ENCODE measurements at regions not wholly inside any gene's neighbourhood (a gene's known extent, or its start where the extent isn't known, plus 50 kb on each side); places are given as distances from the start of the nearest gene placed in this dataset.

DNA sequence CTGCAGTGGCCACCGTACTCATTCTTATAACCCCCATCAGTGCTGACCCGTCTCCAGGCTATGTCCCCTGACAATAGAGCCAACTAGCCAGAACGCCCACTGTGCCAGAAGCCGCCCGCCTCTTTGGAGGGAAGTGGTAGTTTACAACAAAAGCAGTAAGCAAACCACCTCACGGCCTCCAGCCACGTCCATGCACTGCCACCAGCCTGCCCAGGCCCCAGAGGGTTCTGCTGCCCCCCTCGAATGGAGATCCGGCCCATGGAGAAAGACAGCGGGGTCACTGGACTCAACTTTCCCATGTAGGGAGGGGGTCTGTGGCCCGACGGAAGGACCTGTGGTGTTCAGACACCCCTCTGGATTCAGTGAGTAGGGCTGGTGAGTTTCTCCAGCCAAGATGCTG lies 340.3 kb downstream of the CTTN start:
- no peaks in the 10 kb centered on the region for H3K36me3 Mint-ChIP-seq (ENCODE audit: low read depth)
- ATAC-seq (no peak), DNase-seq (no peak)
- H3K27me3 Mint-ChIP-seq = peaks cover 26% of the 10 kb centered on the region
- no peak overlapping the region for H3K4me3 Mint-ChIP-seq
- H3K27ac Mint-ChIP-seq = no peak overlapping the region
- peaks cover 3% of the 10 kb centered on the region for H3K4me1 Mint-ChIP-seq
- H3K9me3 ChIP-seq (ENCODE audit: control insufficient read depth, low read length, poor library complexity, severe bottlenecking) = no peaks in the 10 kb centered on the region

DNA sequence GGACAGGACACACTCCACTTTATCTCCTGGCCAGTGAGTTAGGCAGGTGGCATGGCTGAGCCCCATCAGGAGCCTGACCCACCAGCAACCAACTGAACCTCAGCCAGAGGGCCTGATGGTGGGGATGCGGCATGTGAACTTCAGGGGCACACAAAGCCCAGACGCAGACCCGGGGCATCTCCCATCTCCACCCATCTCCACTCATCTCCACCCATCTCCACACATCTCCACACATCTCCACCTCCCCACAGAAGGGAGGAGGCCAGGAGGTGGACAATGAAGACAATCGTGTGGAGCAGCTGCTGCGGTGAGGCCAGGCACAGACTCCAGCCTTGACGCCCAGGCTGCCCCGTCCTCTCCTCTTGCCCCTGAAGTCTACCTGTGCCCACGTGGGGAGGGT lies 340.8 kb downstream of the CTTN start:
- H3K4me1 Mint-ChIP-seq = peaks cover 3% of the 10 kb centered on the region
- H3K36me3 Mint-ChIP-seq (ENCODE audit: low read depth) = no peaks in the 10 kb centered on the region
- H3K9me3 ChIP-seq (ENCODE audit: control insufficient read depth, low read length, poor library complexity, severe bottlenecking) = no peaks in the 10 kb centered on the region
- DNase-seq = no peak
- ATAC-seq = no peak
- peaks cover 31% of the 10 kb centered on the region for H3K27me3 Mint-ChIP-seq
- H3K27ac Mint-ChIP-seq = no peak overlapping the region
- no peak overlapping the region for H3K4me3 Mint-ChIP-seq

DNA sequence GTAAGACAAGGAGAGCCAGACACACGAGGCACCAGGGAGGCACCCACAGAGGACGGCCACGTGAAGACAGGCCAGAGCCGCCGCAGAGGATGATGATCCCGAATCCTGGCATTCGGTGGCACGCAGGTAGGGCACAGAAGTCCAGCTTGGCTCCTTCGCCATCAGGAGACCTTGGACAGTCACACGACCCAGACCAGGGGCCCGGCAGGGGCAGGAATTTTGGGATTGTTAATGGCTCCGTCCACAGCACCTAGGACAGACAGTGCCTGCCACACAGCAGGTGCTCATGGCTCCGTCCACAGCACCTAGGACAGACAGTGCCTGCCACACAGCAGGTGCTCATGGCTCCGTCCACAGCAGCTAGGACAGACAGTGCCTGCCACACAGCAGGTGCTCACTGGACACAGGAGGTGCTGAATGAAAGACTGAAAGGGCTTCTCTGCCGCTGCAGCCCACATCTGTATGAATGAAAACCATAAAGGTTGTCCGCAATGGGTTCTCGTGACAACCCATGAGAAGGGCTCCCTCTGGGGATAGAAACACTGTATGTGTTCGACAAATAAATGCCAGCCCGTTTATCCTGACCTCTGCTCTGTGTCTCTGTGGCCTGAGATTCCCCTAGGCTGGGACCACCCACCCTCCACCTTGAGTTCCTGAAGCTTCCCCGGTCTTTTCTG lies 341.6 kb downstream of the CTTN start:
- no peak overlapping the region for H3K4me3 Mint-ChIP-seq

DNA sequence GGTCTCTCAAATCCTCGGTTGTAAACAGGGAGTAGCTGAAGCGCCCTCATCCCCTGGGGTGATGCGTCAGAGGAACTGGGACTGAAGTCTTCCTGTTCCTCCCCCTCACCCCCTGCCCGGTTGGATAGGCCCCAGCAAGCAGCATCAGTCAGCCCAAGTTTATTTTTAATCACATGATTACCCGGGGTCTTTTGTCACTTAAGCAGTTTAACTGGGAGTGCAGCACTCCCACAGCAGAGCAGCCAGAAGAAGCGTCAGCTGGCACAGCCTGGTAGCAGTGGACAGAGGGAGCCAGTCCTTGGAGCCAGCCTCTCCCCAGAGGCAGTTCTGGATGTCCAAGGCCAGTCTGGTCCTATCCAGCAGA lies 342.1 kb downstream of the CTTN start:
- H3K9me3 ChIP-seq (ENCODE audit: control insufficient read depth, low read length, poor library complexity, severe bottlenecking) = no peaks in the 10 kb centered on the region
- H3K36me3 Mint-ChIP-seq (ENCODE audit: low read depth) = no peaks in the 10 kb centered on the region
- H3K4me3 Mint-ChIP-seq = no peak overlapping the region
- DNase-seq = no peak
- H3K4me1 Mint-ChIP-seq = peaks cover 3% of the 10 kb centered on the region
- no peak for ATAC-seq
- no peak overlapping the region for H3K27ac Mint-ChIP-seq
- peaks cover 38% of the 10 kb centered on the region for H3K27me3 Mint-ChIP-seq

More for the DNA sequence above, 341.6 kb downstream of the CTTN start:
- Mint-ChIP-seq H3K4me1 (peaks cover 3% of the 10 kb centered on the region), H3K27me3 (peaks cover 38% of the 10 kb centered on the region), H3K36me3 (ENCODE audit: low read depth) (no peaks in the 10 kb centered on the region), H3K27ac (no peak overlapping the region)
- no peaks in the 10 kb centered on the region for H3K9me3 ChIP-seq (ENCODE audit: control insufficient read depth, low read length, poor library complexity, severe bottlenecking)
- DNase-seq (no peak), ATAC-seq (no peak)

DNA sequence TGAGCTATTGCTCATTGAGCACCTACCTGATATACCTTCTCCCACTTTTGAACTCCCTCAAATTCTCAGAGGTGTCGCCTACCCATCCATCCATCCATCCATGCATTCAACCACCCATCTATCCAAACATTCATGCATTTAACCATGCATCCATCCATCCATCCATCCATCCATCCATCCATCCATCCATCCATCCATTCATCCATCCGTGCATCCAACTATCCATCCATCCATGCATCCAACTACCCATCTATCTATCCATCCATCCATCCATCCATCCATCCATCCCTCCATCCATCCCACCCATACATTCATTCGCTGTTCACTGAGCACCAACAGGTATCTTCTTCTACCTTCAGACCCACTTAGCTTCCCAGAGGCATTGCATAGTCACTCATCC lies 342.8 kb downstream of the CTTN start:
- Mint-ChIP-seq H3K36me3 (ENCODE audit: low read depth) (no peaks in the 10 kb centered on the region), H3K4me1 (no peaks in the 10 kb centered on the region), H3K4me3 (no peak overlapping the region), H3K27ac (no peak overlapping the region), H3K27me3 (peaks cover 38% of the 10 kb centered on the region)
- no peaks in the 10 kb centered on the region for H3K9me3 ChIP-seq (ENCODE audit: control insufficient read depth, low read length, poor library complexity, severe bottlenecking)
- DNase-seq = no peak
- no peak for ATAC-seq

DNA sequence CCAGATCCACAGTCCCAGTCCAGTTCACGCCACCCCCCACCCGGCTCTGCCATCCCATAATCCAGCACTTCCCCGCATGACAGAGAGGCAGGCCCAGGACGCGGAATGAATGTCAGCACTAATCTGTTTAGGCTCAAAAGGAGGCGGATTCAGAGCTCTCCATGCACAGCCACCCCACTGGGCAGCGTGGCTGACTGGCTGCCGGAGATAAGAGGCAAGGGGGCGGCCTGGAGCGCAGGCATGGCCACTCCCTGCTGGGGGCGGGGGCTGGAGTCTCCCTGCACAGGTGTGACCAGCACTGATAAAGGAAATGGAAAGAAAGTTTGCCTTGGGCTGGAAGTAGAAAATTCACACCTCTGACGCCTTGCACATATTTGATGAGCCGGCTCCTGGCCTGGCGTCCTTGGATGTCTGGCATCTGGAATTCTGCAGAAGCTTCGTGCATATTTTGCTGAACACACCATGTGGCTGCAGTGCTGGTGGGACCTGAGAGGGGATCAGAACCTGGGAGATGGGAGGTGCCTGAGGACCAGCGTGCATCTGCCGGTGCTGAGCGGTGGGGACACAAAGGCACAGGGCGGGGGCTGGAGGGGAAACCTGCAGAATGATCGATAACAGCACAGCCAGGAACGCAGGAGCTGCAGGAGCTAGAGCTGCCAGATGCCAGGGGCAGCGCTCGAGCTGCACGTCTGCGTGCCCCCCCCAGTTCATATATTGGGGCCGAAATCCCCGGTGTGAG lies 344.4 kb downstream of the CTTN start:
- H3K9me3 ChIP-seq (ENCODE audit: control insufficient read depth, low read length, poor library complexity, severe bottlenecking) = no peaks in the 10 kb centered on the region
- no peak overlapping the region for H3K4me3 Mint-ChIP-seq
- H3K27me3 Mint-ChIP-seq = peaks cover 35% of the 10 kb centered on the region
- H3K27ac Mint-ChIP-seq = no peak overlapping the region
- H3K4me1 Mint-ChIP-seq = no peaks in the 10 kb centered on the region
- no peaks in the 10 kb centered on the region for H3K36me3 Mint-ChIP-seq (ENCODE audit: low read depth)
- no peak for DNase-seq
- ATAC-seq = no peak

DNA sequence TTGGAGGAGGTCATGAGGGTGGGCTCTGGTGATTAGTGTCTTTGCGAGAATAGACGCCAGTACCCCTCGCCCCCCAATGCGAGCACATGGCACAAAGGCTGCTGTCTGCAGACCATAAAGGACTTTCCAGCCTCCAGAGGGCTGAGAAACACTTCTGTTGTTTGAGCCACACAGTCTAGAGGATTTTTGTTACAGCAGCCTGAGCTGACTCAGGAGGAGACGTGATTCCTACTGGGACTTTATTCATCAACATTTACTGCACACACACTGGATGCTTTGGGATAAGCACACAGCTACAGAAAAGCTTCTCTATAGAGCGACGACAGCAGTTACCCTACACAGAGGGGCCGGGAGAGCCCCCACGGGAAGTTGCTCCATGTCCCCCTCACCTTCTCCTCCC lies 345.0 kb downstream of the CTTN start:
- no peak overlapping the region for H3K27ac Mint-ChIP-seq
- DNase-seq (no peak), ATAC-seq (no peak)
- H3K4me3 Mint-ChIP-seq = no peak overlapping the region
- H3K9me3 ChIP-seq (ENCODE audit: control insufficient read depth, low read length, poor library complexity, severe bottlenecking) = no peaks in the 10 kb centered on the region
- H3K36me3 Mint-ChIP-seq (ENCODE audit: low read depth) = no peaks in the 10 kb centered on the region
- no peaks in the 10 kb centered on the region for H3K4me1 Mint-ChIP-seq
- H3K27me3 Mint-ChIP-seq = peaks cover 36% of the 10 kb centered on the region

DNA sequence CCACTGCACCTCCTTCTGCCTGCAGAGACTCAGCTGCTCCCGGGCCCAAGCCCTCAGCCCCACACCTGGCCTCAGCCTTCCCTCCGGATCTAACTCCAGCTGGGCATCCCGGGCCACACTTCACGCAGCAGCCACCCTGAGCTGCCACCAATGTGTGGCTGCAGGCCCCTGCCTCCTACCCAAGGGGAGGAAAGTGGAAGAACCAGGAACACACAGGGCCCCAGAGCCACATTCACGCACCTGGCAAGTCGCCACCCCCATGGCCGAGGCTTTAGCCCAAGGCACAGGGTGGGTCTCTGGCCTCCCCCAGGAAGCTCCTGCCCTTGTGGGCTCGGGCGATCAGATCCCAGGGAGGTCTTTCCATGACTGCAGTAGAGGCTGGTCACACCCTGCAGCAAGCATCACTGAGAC lies 345.6 kb downstream of the CTTN start:
- no peaks in the 10 kb centered on the region for H3K9me3 ChIP-seq (ENCODE audit: control insufficient read depth, low read length, poor library complexity, severe bottlenecking)
- Mint-ChIP-seq H3K36me3 (ENCODE audit: low read depth) (no peaks in the 10 kb centered on the region), H3K4me3 (no peak overlapping the region), H3K27ac (no peak overlapping the region), H3K27me3 (peaks cover 36% of the 10 kb centered on the region), H3K4me1 (no peaks in the 10 kb centered on the region)
- no peak for ATAC-seq
- DNase-seq = no peak

DNA sequence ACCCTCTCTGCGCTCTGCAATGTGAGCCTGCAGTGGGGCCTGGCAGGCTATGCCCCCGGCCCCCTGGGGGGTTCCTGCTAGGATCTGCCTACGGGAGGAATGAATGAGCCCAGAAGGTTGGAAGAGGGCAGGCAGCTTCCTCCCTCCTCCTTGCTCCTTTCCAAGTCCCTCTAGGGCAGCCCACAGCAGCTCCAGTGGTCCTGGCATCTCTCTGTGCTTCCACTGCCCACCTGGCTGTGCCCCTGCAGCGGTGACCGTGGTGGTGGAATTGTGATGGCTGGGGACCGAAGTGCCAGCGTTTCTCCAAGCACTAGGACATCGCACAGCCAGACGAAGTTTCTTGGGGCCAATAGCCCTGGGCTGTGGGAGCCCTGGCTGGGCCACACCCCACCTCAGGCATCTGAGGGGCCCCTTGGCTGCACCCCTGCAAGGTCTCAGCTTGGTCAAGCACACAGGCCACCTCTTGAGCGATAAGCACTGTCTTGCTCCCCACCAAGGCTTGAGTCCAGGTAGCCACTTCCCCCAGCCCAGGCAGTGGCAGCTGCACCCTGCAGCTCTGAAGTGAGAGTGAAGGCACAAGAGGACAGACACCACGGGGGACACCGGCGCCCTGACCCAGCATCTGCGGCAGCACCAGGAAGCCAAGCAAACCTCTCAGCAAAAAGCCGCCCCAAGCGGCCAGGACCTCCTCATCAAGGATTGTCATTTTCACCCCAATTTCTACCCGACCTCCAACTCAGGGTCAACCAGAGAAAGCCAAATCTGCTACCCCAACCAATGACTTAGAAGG lies 346.3 kb downstream of the CTTN start:
- no peaks in the 10 kb centered on the region for H3K36me3 Mint-ChIP-seq (ENCODE audit: low read depth)
- DNase-seq = no peak
- no peak for ATAC-seq
- no peak overlapping the region for H3K27ac Mint-ChIP-seq
- no peaks in the 10 kb centered on the region for H3K4me1 Mint-ChIP-seq
- H3K27me3 Mint-ChIP-seq = peaks cover 36% of the 10 kb centered on the region
- no peaks in the 10 kb centered on the region for H3K9me3 ChIP-seq (ENCODE audit: control insufficient read depth, low read length, poor library complexity, severe bottlenecking)
- H3K4me3 Mint-ChIP-seq = no peak overlapping the region

DNA sequence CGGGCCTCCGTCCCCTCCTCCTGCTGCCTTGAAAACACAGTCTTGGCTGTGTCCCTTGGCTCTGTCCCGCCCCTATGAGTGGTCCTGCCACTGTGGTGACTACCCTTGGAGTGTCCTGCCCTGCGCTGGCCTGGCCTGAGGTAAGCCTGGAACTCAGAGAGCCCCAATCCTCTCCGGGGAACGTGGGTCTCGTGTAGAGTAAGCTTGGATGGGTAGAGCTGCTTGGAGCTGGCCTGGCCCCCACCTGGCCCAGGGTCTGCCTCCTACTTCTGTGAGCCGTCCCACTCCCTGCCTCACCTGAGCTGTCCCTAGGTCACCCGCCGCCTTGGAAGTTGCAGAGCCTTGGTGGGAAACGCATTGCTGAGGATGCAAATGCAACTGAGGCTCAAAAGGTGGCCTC lies 347.1 kb downstream of the CTTN start:
- H3K4me1 Mint-ChIP-seq = no peaks in the 10 kb centered on the region
- ATAC-seq (no peak), DNase-seq (no peak)
- no peak overlapping the region for H3K27ac Mint-ChIP-seq
- no peak overlapping the region for H3K4me3 Mint-ChIP-seq
- no peaks in the 10 kb centered on the region for H3K9me3 ChIP-seq (ENCODE audit: control insufficient read depth, low read length, poor library complexity, severe bottlenecking)
- H3K36me3 Mint-ChIP-seq (ENCODE audit: low read depth) = no peaks in the 10 kb centered on the region
- H3K27me3 Mint-ChIP-seq = peaks cover 36% of the 10 kb centered on the region

DNA sequence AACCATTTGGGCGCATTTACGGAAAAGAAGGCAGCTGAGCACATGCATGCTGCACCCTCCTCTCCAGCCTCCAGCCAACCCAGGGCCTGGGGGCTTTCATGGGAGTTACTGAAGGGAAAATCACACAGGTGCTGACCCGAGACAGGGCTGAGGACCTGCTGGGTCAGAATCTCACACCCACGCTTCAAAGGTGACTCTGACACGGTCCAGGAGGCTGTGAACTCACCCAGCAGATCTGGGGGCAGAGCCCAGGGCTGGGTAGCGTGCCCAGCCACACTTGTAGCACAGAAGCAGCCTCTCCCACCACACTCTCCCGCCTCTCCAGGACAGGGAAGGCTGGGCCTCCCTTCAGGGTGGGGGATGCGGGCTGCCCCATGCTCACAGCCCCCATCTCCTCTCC lies 347.6 kb downstream of the CTTN start:
- no peak overlapping the region for H3K4me3 Mint-ChIP-seq
- no peaks in the 10 kb centered on the region for H3K4me1 Mint-ChIP-seq
- peaks cover 36% of the 10 kb centered on the region for H3K27me3 Mint-ChIP-seq
- DNase-seq = no peak
- no peak for ATAC-seq
- no peaks in the 10 kb centered on the region for H3K9me3 ChIP-seq (ENCODE audit: control insufficient read depth, low read length, poor library complexity, severe bottlenecking)
- H3K36me3 Mint-ChIP-seq (ENCODE audit: low read depth) = no peaks in the 10 kb centered on the region
- H3K27ac Mint-ChIP-seq = no peak overlapping the region

DNA sequence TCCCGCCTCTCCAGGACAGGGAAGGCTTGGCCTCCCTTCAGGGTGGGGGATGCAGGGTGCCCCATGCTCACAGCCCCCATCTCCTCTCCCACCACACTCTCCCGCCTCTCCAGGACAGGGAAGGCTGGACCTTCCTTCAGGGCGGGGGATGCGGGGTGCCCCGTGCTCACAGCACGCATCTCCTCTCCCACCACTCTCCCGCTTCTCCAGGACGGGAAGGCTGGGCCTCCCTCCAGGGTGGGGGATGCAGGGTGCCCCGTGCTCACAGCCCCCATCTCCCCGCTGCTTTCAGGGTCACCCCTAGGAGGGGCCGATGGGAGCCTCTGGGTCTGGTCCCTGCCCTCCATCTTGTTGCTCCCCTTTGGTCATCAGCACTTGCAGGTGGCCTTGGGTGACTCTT lies 348.0 kb downstream of the CTTN start:
- H3K9me3 ChIP-seq (ENCODE audit: control insufficient read depth, low read length, poor library complexity, severe bottlenecking) = no peaks in the 10 kb centered on the region
- no peak overlapping the region for H3K4me3 Mint-ChIP-seq
- ATAC-seq (no peak), DNase-seq (no peak)
- peaks cover 36% of the 10 kb centered on the region for H3K27me3 Mint-ChIP-seq
- H3K36me3 Mint-ChIP-seq (ENCODE audit: low read depth) = no peaks in the 10 kb centered on the region
- H3K4me1 Mint-ChIP-seq = no peaks in the 10 kb centered on the region
- H3K27ac Mint-ChIP-seq = no peak overlapping the region

DNA sequence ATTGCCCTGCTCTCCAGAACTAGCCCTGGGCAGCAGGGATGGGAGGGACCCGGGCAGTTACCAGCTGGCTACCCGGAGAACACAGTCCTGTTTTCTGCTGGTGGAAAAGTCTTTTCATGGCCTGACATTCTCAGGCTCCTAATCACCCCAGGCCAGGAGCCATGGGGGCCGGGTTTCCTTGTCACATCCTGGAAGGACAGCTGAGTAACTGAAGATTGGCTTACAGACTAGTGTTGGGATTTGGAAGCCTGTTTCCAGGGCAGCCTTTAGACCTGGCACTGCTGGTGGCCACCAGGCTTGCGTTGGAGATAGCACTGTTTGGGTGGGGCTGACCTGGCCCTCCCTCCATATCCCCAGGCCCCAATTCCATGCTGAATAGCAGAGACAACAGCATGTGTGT lies 349.0 kb downstream of the CTTN start:
- H3K27me3 Mint-ChIP-seq = peaks cover 28% of the 10 kb centered on the region
- no peak overlapping the region for H3K27ac Mint-ChIP-seq
- DNase-seq (no peak), ATAC-seq (no peak)
- H3K9me3 ChIP-seq (ENCODE audit: control insufficient read depth, low read length, poor library complexity, severe bottlenecking) = no peaks in the 10 kb centered on the region
- no peaks in the 10 kb centered on the region for H3K4me1 Mint-ChIP-seq
- no peaks in the 10 kb centered on the region for H3K36me3 Mint-ChIP-seq (ENCODE audit: low read depth)
- H3K4me3 Mint-ChIP-seq = no peak overlapping the region

All from T-helper 17 cell (primary cell).